NCI-H2029 treated with DMSO at 0.1 percent for 48 hours (cell line): ENCODE measurements at regions not wholly inside any gene's neighbourhood (a gene's known extent, or its start where the extent isn't known, plus 50 kb on each side); places are given as distances from the start of the nearest gene placed in this dataset.

Source experiments
- DNase-seq: peaks from one replicate; lab custom pipeline; 2025; lab: John Stamatoyannopoulos, UW

DNA sequence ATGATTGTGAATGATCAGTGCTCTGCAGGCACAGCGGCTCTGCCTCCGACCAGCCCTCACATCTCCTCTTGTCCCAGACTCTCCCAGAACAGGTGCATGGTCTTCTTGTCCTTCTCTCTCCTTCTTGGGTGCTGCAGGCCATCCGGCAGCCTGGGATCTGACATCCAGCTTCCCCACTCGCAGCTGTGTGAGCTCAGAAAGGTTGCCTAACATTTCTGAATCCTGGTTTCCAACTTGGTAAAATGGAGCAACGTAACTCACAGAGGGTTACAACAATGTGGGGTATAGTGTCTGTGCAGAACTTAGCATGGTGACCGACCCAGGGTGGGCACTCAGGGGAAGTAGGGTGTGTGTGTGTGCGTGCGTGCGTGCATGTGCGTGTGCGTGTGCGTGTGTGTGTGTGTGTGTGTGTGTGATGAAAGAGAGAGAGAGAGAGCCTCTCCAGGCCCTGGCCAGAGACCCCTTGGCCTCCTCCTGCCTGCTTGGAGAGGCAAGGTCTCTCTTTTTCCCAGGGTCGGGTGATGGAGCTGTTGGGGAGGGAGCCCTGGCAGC is 110.1 kb downstream of the SNX5 start:
- DNase-seq, result no peak

- DNase-seq, result no peak
Observed at GRCh38 chr20:17857639-17858449, 110.8 kb downstream of the SNX5 start.

DNA sequence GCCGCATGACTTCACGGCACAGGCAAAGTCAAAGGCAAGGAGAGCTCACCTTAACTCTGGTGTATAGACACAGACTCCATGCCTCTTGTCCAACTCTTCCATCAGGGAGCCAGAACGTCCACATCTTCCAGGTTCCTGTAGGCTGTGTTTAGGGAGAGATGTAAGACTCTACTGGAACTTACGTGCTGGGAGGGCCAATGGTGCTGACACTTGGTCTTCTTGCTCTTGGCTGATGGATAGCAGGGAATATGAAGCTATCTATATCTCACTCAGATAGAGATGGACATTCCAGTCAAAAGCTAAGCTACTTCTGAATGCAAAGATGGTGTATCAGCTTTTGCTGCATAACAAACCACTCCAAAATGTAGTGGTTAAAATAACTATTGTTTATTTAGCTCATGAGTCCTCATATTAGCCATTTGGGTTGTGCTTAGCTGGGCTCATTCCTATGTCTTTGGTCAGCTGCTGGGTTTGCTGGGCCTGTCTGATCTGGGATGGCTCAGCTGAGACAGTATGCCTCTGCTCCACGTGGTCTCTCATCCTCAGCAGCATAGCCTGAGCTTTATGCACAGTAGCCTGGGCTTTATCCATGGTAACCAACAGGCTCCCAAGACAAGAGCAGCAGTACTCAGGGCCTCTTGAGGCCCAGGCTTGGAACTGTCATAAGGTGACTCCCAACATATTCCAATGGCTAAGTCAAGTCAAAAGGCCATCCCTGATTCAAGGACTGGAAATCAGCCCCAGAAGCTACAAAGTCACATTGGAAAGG is 111.6 kb downstream of the SNX5 start:
- no peak for DNase-seq

DNA sequence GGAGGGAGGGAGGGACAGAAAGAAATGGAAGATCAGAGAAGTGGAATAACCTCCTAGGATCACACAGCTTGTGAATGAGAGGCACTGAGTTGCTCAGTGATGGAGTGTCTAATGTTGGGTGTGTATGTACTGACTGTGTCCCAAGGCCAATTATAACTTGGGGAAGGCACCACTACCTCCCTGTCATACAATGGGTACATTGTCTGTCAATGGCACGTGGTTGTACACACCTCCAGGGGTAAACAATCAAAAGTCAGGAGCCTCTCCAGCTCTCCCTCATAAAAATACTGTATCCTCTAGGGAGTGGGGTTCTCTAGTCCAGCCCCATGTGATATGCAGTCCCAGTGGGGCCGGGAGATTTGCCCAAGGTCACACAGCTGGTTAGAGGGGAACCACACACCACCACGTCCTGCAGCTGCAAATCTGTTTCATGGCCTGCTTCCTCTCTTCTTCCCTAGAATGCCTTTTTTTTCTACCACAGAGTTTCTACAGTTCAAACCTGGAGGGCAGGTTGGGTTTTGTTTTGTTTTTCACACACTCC is 112.5 kb downstream of the SNX5 start:
- DNase-seq, result no peak

DNA sequence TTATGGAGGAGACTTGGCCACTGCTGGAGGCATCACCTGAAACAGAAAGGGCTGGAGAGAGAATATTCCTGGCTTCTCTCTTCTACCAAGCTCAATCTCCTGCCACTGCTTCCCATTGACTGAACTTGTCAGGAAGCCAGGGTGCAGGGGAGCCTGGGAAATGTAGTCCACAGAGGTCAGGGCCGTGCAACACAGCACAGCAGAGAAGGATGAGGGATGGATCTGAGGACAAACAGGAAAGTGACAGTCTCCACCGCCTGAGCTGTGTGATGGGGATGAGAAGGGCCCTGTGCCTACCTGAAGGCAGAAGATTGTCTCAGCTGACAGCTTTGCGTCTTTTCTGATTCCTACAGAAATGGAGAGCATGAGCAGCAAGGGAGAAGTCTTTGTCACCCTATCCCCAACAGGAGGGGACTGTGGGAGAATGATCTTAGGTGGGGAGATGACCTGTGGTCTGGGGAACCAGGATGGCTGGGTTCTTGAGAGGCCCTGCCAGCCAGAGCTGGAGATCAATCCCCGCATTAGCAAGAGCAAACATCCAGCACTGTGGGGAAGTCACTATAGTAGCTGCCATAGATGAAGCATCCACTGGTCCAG is 114.2 kb downstream of the SNX5 start:
- no peak for DNase-seq

- DNase-seq, result no peak
Observed at GRCh38 chr20:17852323-17852722, 116.3 kb downstream of the SNX5 start.

DNA sequence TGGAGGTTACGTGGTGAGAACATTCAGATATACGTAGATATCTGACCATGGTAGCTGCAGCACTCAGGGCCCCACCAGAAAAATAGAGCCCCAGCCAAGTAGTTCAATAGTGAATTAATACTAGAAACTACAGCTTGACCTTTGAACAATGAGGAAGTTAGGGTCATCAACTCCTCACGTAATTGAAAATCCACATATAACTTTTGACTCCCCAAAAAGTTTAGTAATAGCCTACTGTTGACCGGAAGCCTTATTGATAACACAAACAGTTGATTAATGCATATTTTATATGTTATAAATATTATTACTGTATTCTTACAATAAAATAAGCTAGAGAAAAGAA is 117.9 kb downstream of the SNX5 start:
- no peak for DNase-seq

DNA sequence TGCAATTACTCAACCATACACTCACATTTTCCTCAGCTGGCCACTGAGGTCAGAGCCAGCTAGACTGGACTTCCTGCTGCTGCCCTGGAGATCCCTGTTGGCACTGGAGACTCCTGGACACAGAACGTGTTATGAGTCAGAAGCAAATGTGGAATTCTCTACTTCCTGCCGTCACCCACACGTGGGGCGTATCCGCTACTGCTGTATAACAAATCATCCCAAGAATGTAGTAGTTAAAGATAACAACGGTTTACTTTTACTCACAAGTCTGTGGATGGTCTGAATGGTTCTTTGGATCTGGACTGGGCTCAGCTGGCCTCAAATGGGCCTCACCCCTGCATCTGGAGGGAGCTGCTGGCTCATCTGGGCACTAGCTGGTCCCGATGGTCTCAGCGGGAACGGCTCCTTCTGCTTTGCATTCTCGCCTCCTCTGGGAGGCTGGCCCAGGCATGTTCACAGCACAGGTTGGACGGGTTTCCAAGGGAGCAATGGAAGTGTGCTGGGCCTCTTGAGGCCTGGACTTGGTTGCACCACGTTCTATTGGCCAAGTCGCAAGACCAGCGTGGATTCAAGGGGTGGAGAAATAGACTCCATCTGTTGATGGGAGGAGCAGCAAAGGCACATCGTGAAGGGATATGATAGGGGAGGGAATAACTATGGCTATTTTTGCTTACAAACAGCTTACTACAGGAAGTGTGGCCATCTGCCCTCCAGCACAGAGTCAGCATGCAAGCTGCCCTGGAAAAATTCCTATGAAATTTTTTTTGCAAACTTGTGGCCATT is 118.5 kb downstream of the SNX5 start:
- DNase-seq, result no peak

DNA sequence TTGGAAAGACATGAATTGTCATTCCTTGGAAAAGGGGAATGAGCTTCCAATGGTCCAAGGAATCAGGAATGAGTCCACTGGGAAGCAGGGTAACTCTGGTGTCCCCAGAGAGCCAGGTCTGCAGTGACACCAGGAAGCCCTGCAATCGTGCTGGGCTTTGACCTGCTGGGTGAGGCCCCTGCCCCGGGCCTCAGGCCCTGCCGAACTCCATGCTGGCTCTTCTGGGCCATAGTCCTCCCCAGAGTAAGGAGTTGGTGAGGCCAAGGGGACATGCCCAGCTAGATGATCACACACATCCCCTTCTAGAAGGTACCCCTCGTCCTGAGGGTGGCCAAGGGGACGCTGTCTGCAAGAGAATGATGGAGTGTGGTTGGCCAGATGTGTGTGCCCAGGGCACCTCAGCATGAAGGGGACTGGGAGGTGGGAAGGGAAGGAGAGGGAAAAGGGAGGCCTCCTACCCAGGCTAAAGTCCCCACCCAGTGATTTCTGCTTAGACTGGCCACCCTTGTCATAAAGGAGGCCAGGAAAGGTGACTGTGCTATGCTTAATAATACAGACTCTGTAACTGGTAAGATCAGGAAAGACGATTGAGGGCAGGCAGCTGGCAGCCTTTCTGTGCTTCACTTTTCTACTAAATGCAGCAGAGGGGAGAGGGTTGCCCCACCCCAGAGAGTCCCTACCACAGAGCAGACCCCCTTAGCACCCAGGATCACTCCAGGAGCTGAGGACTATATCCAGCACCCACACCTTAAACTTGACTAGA is 119.3 kb downstream of the SNX5 start:
- DNase-seq, result no peak

- no peak for DNase-seq
Observed at GRCh38 chr20:17848249-17849048, 120.1 kb downstream of the SNX5 start.

DNA sequence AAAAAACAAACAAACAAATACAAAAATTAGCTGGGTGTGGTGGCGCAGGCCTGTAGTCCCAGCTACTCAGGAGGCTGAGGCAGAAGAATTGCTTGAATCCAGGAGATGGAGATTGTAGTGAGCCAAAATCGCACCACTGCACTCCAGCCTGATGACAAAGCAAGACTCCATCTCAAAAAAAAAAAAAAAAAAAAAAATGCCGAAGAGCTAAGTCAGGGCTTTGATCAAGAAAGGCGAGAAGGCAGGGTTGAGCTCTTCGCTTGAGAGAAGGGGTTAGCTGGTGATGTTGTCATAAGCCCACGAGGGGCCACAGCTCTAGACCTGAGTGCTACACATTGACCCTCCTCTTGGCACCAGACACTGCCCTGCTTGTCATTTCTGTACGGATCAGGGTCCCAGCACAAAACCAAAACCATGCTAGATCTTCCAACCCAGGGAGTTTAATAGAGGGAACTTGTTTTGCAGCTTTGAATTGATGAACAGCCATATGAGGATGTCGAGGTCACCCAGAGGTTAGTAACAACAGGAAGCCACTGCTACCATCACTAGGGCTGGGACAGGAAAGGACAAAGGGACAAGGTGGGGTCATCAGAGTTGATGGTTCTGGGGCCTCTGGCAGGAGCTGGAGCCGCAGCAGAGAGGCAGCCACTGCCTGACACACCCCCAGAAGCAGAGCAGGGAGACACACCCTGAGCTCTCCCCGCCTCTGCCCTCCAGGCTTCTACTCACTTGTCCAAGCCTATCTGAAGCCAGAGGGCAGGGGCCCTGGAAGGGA is 122.7 kb downstream of the SNX5 start:
- DNase-seq, result no peak

- no peak for DNase-seq
Observed at GRCh38 chr20:17844549-17845298, 123.9 kb downstream of the SNX5 start.

DNA sequence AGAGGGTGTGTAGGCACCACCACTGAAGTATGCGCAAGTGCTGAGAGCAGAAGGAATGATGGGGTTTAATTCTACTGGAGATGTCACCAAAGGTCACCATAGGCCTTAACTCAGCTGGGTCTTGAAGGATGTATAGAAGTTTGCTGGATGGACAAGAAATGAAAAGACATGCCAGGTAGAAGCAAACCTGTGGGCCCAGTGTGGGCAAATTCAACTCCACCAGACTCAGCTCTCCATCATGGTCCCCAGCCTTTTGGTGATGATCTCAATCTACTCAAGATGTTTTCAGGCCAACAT is 124.5 kb downstream of the SNX5 start:
- no peak for DNase-seq

- DNase-seq, result no peak
Observed at GRCh38 chr20:17843246-17844132, 125.1 kb downstream of the SNX5 start.

DNA sequence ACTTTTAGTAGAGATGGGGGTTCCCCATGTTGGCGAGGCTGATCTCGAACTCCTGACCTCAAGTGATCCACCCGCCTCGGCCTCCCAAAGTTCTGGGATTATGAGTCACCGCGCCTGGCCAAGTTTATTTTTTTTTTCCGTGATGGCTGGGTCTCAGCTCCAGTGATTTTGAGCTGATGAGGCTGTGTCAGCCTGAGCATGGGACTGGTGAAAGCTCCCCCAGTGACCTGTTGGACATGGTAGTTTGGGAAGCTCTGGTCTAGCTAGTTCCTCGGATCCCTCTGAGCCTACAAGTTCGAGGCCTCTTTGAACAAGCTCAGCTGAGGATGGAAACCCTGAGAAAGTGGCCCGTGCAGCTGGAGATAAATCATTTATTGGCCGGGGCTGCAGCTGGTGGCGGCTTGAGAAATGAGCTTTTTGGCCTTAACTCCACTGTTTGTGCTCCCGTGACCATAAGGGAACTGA is 126.8 kb downstream of the SNX5 start:
- DNase-seq, result no peak

GRCh38 chr20:17840423-17840822 is 128.2 kb downstream of the SNX5 start:
- no peak for DNase-seq

DNA sequence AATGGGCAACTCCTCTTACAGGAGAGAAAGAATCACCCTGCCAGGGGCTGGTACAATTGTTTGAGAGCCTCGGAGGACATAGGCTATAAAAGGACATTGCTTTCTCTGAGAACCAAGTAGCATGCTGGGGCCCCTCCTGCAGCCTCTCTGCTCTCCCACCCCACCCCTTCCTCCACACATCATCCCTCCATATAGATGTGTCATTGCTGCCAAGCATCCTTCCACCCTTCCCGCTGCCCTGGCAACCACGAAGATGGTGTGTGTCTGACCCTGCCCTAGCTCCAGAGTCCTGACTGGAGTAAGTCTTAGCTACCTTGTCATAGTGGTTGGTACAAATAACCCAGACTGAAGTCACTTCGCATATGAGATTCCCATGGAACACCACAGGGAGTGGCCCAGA is 129.7 kb downstream of the SNX5 start:
- no peak for DNase-seq

- no peak for DNase-seq
Observed at GRCh38 chr20:17837179-17837578, 131.4 kb downstream of the SNX5 start.
